HG03097 (cell line): ENCODE measurements at regions not wholly inside any gene's neighbourhood (a gene's known extent, or its start where the extent isn't known, plus 50 kb on each side); places are given as distances from the start of the nearest gene placed in this dataset.

Experiments
- ATAC-seq: cut with Tn5 transposase; IDR thresholded peaks from one replicate; pipeline ENCODE4 v1.9.1; 2021; ENCODE audit not compliant: unreplicated experiment, low FRiP score

DNA sequence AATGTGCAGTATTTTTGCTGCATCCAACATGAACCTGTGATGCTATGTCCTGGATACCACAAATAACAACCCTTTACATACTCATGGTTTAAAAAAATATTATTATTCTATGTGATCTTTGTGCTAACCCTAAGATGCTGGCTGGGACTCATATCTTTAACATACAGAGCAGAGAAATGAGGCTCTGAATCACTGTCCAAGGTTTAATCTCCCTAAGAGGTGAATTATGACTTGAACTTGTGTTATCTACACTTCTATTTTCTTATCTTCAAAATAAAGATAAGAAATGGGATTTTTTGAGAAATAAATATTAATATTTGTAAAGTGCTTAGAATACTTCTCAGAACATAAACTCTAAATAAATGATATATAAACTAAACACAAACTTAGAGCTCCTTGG lies 68.8 kb upstream of the GRIA1 start:
- no peak for ATAC-seq

- no peak for ATAC-seq
Observed at GRCh38 chr5:153425914-153426313, 64.6 kb upstream of the GRIA1 start.

GRCh38 chr5:153429761-153430380 lies 60.6 kb upstream of the GRIA1 start:
- no peak for ATAC-seq

DNA sequence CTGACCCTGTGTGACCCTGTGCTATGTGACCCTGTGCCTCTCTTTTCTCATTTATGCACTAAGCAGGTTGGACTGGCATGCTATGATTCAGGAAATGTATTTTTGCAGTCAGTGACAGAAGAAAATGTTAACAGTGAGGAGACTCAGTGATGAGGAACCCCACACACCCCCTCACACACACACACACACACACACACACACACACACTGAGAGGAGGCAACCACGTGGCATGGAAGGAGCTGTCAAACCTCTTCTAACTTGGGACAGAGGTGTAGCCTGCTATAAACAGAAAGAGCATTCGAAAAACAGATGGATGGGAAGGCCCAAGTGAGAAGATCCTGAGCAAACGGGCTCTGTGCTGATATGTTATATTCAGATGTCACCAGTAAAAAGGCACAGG lies 57.9 kb upstream of the GRIA1 start:
- no peak for ATAC-seq

DNA sequence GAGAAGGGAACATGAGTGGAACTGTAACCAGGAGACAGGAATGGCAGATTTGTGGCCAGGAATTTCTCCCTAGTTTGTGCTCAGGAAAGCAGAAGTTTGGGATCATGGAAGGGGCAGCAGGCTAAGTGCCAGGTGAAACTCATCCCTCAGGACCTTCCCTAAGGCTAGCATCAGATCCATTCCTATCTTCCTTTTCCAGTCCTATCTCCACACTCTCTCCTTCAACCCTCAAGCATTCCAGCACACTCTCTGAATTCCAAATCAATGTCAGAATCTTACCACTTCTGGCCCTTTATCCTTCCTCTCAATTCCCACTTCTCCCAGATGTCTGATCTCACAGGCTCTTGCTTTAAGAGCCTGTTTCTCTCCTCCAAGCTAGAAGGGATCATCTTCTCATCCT lies 53.2 kb upstream of the GRIA1 start:
- ATAC-seq, result no peak

GRCh38 chr5:153439130-153439529 lies 51.3 kb upstream of the GRIA1 start:
- no peak for ATAC-seq
